ENCODE measurements at regions not wholly inside any gene's neighbourhood (a gene's known extent, or its start where the extent isn't known, plus 50 kb on each side); places are given as distances from the start of the nearest gene placed in this dataset.
"Not testable (repeated sequence)": the region's sequence is repeated elsewhere in the genome, so short reads cannot be mapped to it uniquely, and the experiment has no call there.

- peaks cover 0 to 13% (median 4%) of the 10 kb centered on the region in 7 donors for H3K9me3 Mint-ChIP-seq
Observed at GRCh38 chr12:20040184-20040583, 328.2 kb upstream of the PDE3A start.

GRCh38 chr12:20040831-20041230 is 327.5 kb upstream of the PDE3A start:
- Mint-ChIP-seq H3K27me3 (no peaks in the 10 kb centered on the region), H3K36me3 (no peaks in the 10 kb centered on the region), H3K27ac (no peak overlapping the region), H3K4me3 (no peak overlapping the region), H3K4me1 (no peaks in the 10 kb centered on the region), H3K9me3 (peaks cover 0 to 13% (median 4%) of the 10 kb centered on the region in 7 donors)
- ATAC-seq (ENCODE audit: low read depth in 2 of 2) = no peak
- no peak for DNase-seq

More at GRCh38 chr12:20040184-20040583, 328.2 kb upstream of the PDE3A start:
- ATAC-seq (ENCODE audit: low read depth in 2 of 2) (no peak), DNase-seq (no peak)
- no peak overlapping the region for H3K4me3 Mint-ChIP-seq
- no peaks in the 10 kb centered on the region for H3K4me1 Mint-ChIP-seq
- no peak overlapping the region for H3K27ac Mint-ChIP-seq
- H3K36me3 Mint-ChIP-seq = no peaks in the 10 kb centered on the region
- H3K27me3 Mint-ChIP-seq = no peaks in the 10 kb centered on the region

- Mint-ChIP-seq H3K9me3 (peaks cover 0 to 18% (median 6%) of the 10 kb centered on the region in 7 donors), H3K27ac (no peak overlapping the region), H3K36me3 (no peaks in the 10 kb centered on the region), H3K4me1 (no peaks in the 10 kb centered on the region), H3K27me3 (no peaks in the 10 kb centered on the region), H3K4me3 (no peak overlapping the region)
- DNase-seq (no peak), ATAC-seq (ENCODE audit: low read depth in 2 of 2) (no peak)
Observed at GRCh38 chr12:20044351-20044750, 324.0 kb upstream of the PDE3A start.

GRCh38 chr12:20044846-20045245 is 323.5 kb upstream of the PDE3A start:
- Mint-ChIP-seq H3K27me3 (no peaks in the 10 kb centered on the region), H3K4me3 (no peak overlapping the region), H3K9me3 (peaks cover 0 to 18% (median 6%) of the 10 kb centered on the region in 7 donors), H3K36me3 (no peaks in the 10 kb centered on the region), H3K27ac (no peak overlapping the region), H3K4me1 (no peaks in the 10 kb centered on the region)
- DNase-seq = no peak
- ATAC-seq (ENCODE audit: low read depth in 2 of 2) = no peak

- ATAC-seq (ENCODE audit: low read depth in 2 of 2) = no peak
- Mint-ChIP-seq H3K4me1 (no peaks in the 10 kb centered on the region), H3K4me3 (no peak overlapping the region), H3K27me3 (no peaks in the 10 kb centered on the region), H3K36me3 (no peaks in the 10 kb centered on the region), H3K27ac (no peak overlapping the region), H3K9me3 (peaks cover 0 to 16% (median 4%) of the 10 kb centered on the region in 7 donors)
- no peak for DNase-seq
Observed at GRCh38 chr12:20047901-20048300, 320.4 kb upstream of the PDE3A start.

- H3K27ac Mint-ChIP-seq = no peak overlapping the region
- H3K4me1 Mint-ChIP-seq = no peaks in the 10 kb centered on the region
- ATAC-seq (ENCODE audit: low read depth in 2 of 2) (no peak), DNase-seq (no peak)
- no peaks in the 10 kb centered on the region for H3K27me3 Mint-ChIP-seq
- H3K4me3 Mint-ChIP-seq = no peak overlapping the region
- peaks cover 0 to 15% (median 4%) of the 10 kb centered on the region in 7 donors for H3K9me3 Mint-ChIP-seq
- H3K36me3 Mint-ChIP-seq = no peaks in the 10 kb centered on the region
Observed at GRCh38 chr12:20050221-20050620, 318.1 kb upstream of the PDE3A start.

- peaks cover 0 to 17% (median 2%) of the 10 kb centered on the region in 7 donors for H3K9me3 Mint-ChIP-seq
- no peak overlapping the region for H3K27ac Mint-ChIP-seq
Observed at GRCh38 chr12:20053782-20054181, 314.6 kb upstream of the PDE3A start.

GRCh38 chr12:20055856-20056255 is 312.5 kb upstream of the PDE3A start:
- no peaks in the 10 kb centered on the region for H3K27me3 Mint-ChIP-seq
- H3K36me3 Mint-ChIP-seq = no peaks in the 10 kb centered on the region
- no peak for DNase-seq
- peaks cover 0 to 12% (median 3%) of the 10 kb centered on the region in 7 donors for H3K9me3 Mint-ChIP-seq
- no peak overlapping the region for H3K4me3 Mint-ChIP-seq
- no peak for ATAC-seq (ENCODE audit: low read depth in 2 of 2)
- H3K27ac Mint-ChIP-seq = no peak overlapping the region
- H3K4me1 Mint-ChIP-seq = no peaks in the 10 kb centered on the region

More at GRCh38 chr12:20053782-20054181, 314.6 kb upstream of the PDE3A start:
- Mint-ChIP-seq H3K4me1 (no peaks in the 10 kb centered on the region), H3K36me3 (no peaks in the 10 kb centered on the region), H3K4me3 (no peak overlapping the region), H3K27me3 (no peaks in the 10 kb centered on the region)
- DNase-seq (no peak), ATAC-seq (ENCODE audit: low read depth in 2 of 2) (no peak)

- H3K27ac Mint-ChIP-seq = no peak overlapping the region
- peaks cover 0 to 12% (median 7%) of the 10 kb centered on the region in 7 donors for H3K9me3 Mint-ChIP-seq
- no peak overlapping the region for H3K4me3 Mint-ChIP-seq
- H3K36me3 Mint-ChIP-seq = no peaks in the 10 kb centered on the region
- no peak for ATAC-seq (ENCODE audit: low read depth in 2 of 2)
- DNase-seq = no peak
- no peaks in the 10 kb centered on the region for H3K27me3 Mint-ChIP-seq
- no peaks in the 10 kb centered on the region for H3K4me1 Mint-ChIP-seq
Observed at GRCh38 chr12:20057398-20057797, 310.9 kb upstream of the PDE3A start.

GRCh38 chr12:20063116-20063515 is 305.2 kb upstream of the PDE3A start:
- Mint-ChIP-seq H3K27me3 (no peaks in the 10 kb centered on the region), H3K27ac (no peak overlapping the region), H3K4me3 (no peak overlapping the region), H3K4me1 (no peaks in the 10 kb centered on the region), H3K36me3 (no peaks in the 10 kb centered on the region), H3K9me3 (peaks cover 5 to 12% (median 9%) of the 10 kb centered on the region in 7 donors)
- ATAC-seq (ENCODE audit: low read depth in 2 of 2) (no peak), DNase-seq (no peak)

GRCh38 chr12:20077618-20078017 is 290.7 kb upstream of the PDE3A start:
- ATAC-seq (ENCODE audit: low read depth in 2 of 2) (no peak), DNase-seq (no peak)
- no peaks in the 10 kb centered on the region for H3K4me1 Mint-ChIP-seq
- H3K36me3 Mint-ChIP-seq = no peaks in the 10 kb centered on the region
- no peak overlapping the region for H3K27ac Mint-ChIP-seq
- peaks cover 0 to 10% (median 8%) of the 10 kb centered on the region in 7 donors for H3K9me3 Mint-ChIP-seq
- H3K4me3 Mint-ChIP-seq = no peak overlapping the region
- no peaks in the 10 kb centered on the region for H3K27me3 Mint-ChIP-seq

- Mint-ChIP-seq H3K36me3 (no peaks in the 10 kb centered on the region), H3K27me3 (no peaks in the 10 kb centered on the region), H3K9me3 (peaks cover 0 to 6% (median 0%) of the 10 kb centered on the region in 7 donors), H3K4me3 (no peak overlapping the region), H3K27ac (no peak overlapping the region), H3K4me1 (no peaks in the 10 kb centered on the region)
- DNase-seq = no peak
- ATAC-seq (ENCODE audit: low read depth in 2 of 2) = no peak
Observed at GRCh38 chr12:20089077-20089476, 279.3 kb upstream of the PDE3A start.

- not testable (repeated sequence) for H3K36me3 Mint-ChIP-seq; DNase-seq; H3K4me1 Mint-ChIP-seq; ATAC-seq (ENCODE audit: low read depth in 2 of 2); H3K27me3 Mint-ChIP-seq; H3K9me3 Mint-ChIP-seq; H3K27ac Mint-ChIP-seq; H3K4me3 Mint-ChIP-seq
Observed at GRCh38 chr12:20093190-20093810, 275.0 kb upstream of the PDE3A start.

GRCh38 chr12:20096430-20096829 is 271.9 kb upstream of the PDE3A start:
- no peaks in the 10 kb centered on the region for H3K27me3 Mint-ChIP-seq
- H3K27ac Mint-ChIP-seq = no peak overlapping the region
- H3K4me3 Mint-ChIP-seq = no peak overlapping the region
- ATAC-seq (ENCODE audit: low read depth in 2 of 2) (no peak), DNase-seq (no peak)
- no peaks in the 10 kb centered on the region for H3K4me1 Mint-ChIP-seq
- H3K36me3 Mint-ChIP-seq = no peaks in the 10 kb centered on the region
- peaks cover 0 to 7% (median 5%) of the 10 kb centered on the region in 7 donors for H3K9me3 Mint-ChIP-seq

- no peak for ATAC-seq (ENCODE audit: low read depth in 2 of 2)
- no peak overlapping the region for H3K4me3 Mint-ChIP-seq
- no peaks in the 10 kb centered on the region for H3K27me3 Mint-ChIP-seq
- DNase-seq = no peak
- no peaks in the 10 kb centered on the region for H3K36me3 Mint-ChIP-seq
- H3K9me3 Mint-ChIP-seq = peaks cover 0 to 7% (median 5%) of the 10 kb centered on the region in 7 donors
- H3K4me1 Mint-ChIP-seq = no peaks in the 10 kb centered on the region
- H3K27ac Mint-ChIP-seq = no peak overlapping the region
Observed at GRCh38 chr12:20097626-20098025, 270.7 kb upstream of the PDE3A start.
